Endothelial cell of umbilical vein (primary cell): ENCODE measurements at regions not wholly inside any gene's neighbourhood (a gene's known extent, or its start where the extent isn't known, plus 50 kb on each side); places are given as distances from the start of the nearest gene placed in this dataset.

ENCODE experiments used
- BruUV-seq: library from RNA; stranded (reverse); fragments of 400-500 nt; replicated peaks from 2 replicates; lab custom pipeline; 2021; lab: Mats Ljungman, UMichigan
- CTCF ChIA-PET: fragments of 300-600, 350-600 bp; sonication (Branson Sonifier 250); formaldehyde crosslinking; loops from one replicate; lab custom pipeline; 2021; ENCODE audit warnings: antibody characterized with exemption, inconsistent platforms; lab: Charles Lee
- POLR2A ChIA-PET: fragments of 300-600, 350-600 bp; sonication (Branson Sonifier 250); formaldehyde crosslinking; loops from one replicate; lab custom pipeline; 2021; ENCODE audit warnings: antibody characterized with exemption, inconsistent platforms; lab: Charles Lee
- DNase-seq: peaks from one replicate; pipeline ENCODE4 v3.0.0-alpha.2; 2011; ENCODE audit warnings: low read depth, low spot score
- FAIRE-seq: peaks from 2 replicates; lab custom pipeline; 2011; peaks lifted over from hg19 to GRCh38; lab: Jason Lieb, UNC
- H2AFZ ChIP-seq: 2 replicates; pipeline ENCODE4 v1.6.0; 2012; ENCODE audit warnings: low read depth, low read length, control low read depth, inconsistent platforms
- H3K27ac ChIP-seq: 2 replicates; pipeline ENCODE4 v1.5.1; 2011; ENCODE audit warnings: low read depth, mild to moderate bottlenecking, control low read depth, low read length, moderate library complexity; ENCODE audit not compliant: insufficient read depth
- H3K27me3 ChIP-seq, 2 experiments: 2 replicates each; pipeline versions ENCODE4 v1.6.0 to v1.6.1; 2011; ENCODE audit warnings: low read length in 2 of 2, mixed read lengths in 1 of 2; ENCODE audit not compliant: control insufficient read depth in 2 of 2, insufficient read depth in 2 of 2
- H3K36me3 ChIP-seq, 2 experiments: 2 replicates in 1 of 2; 3 replicates in 1 of 2; pipeline ENCODE4 v1.5.1; 2011; ENCODE audit warnings: low read length in 2 of 2, mild to moderate bottlenecking in 1 of 2, moderate library complexity in 1 of 2; ENCODE audit not compliant: control insufficient read depth in 2 of 2, insufficient read depth in 2 of 2; ENCODE audit errors: extremely low read depth in 1 of 2
- H3K4me1 ChIP-seq: 3 replicates; pipeline ENCODE4 v1.5.1; 2011; ENCODE audit warnings: mild to moderate bottlenecking, low read length; ENCODE audit not compliant: control insufficient read depth, insufficient read depth; ENCODE audit errors: extremely low read depth
- H3K4me2 ChIP-seq: 2 replicates; pipeline ENCODE4 v1.6.1; 2011; ENCODE audit warnings: low read length, control low read depth, mixed read lengths; ENCODE audit not compliant: insufficient read depth
- H3K4me3 ChIP-seq, 3 experiments: fragments of 200-600 bp in 1 of 3; sonication (generic), shearing (Covaris generic) in 1 of 3; replicated peaks in 1 of 3; 2 replicates each; pipeline ENCODE4 v1.5.1; 2011 to 2016; ENCODE audit warnings: control low read depth in 3 of 3, low read length in 3 of 3, mild to moderate bottlenecking in 2 of 3, inconsistent platforms in 1 of 3, low read depth in 1 of 3, moderate library complexity in 1 of 3; ENCODE audit not compliant: insufficient read depth in 1 of 3
- H3K79me2 ChIP-seq: 2 replicates; pipeline ENCODE4 v1.6.0; 2012; ENCODE audit warnings: low read length, inconsistent platforms; ENCODE audit not compliant: control insufficient read depth, insufficient read depth
- H3K9ac ChIP-seq: replicated peaks from 2 replicates; pipeline ENCODE3; 2011; ENCODE audit warnings: low read length, control low read depth; ENCODE audit not compliant: insufficient read depth; ENCODE audit errors: extremely low read depth
- H3K9me1 ChIP-seq: replicated peaks from 3 replicates; pipeline ENCODE4 v1.6.0; 2011; ENCODE audit warnings: mild to moderate bottlenecking, low read length; ENCODE audit not compliant: control insufficient read depth, insufficient read depth; ENCODE audit errors: extremely low read depth
- H3K9me3 ChIP-seq: replicated peaks from 2 replicates; pipeline ENCODE4 v1.5.1; 2012; ENCODE audit warnings: low read length, inconsistent platforms; ENCODE audit not compliant: control insufficient read depth, insufficient read depth
- H4K20me1 ChIP-seq: replicated peaks from 2 replicates; pipeline ENCODE3; 2011; ENCODE audit warnings: mild to moderate bottlenecking, low read length; ENCODE audit not compliant: control insufficient read depth, insufficient read depth; ENCODE audit errors: extremely low read depth
- CTCF ChIP-seq, 2 donors: IDR thresholded peaks; 1 replicate in 1 of 2; 2 replicates in 1 of 2; pipeline ENCODE4 v1.5.1; 2011; ENCODE audit warnings: low read length in 2 of 2, mild to moderate bottlenecking in 2 of 2, moderate library complexity in 2 of 2, control low read depth in 1 of 2, inconsistent platforms in 1 of 2, low read depth in 1 of 2; ENCODE audit not compliant: insufficient read depth in 1 of 2; ENCODE audit errors: extremely low read depth in 1 of 2
- EZH2 ChIP-seq: IDR thresholded peaks from 2 replicates; pipeline ENCODE4 v1.6.1; 2012; ENCODE audit warnings: borderline replicate concordance, low read depth, mild to moderate bottlenecking, moderate library complexity, low read length, inconsistent platforms; ENCODE audit not compliant: severe bottlenecking
- FOS ChIP-seq: IDR thresholded peaks from 2 replicates; pipeline ENCODE4 v1.6.1; 2011; ENCODE audit warnings: mild to moderate bottlenecking, low read length, moderate library complexity, borderline replicate concordance; ENCODE audit not compliant: insufficient read depth
- GATA2 ChIP-seq: IDR thresholded peaks from 2 replicates; pipeline ENCODE4 v1.7.0; 2011; ENCODE audit warnings: low read depth, mild to moderate bottlenecking, moderate library complexity, mixed read lengths, low read length; ENCODE audit not compliant: insufficient read length, insufficient read depth
- JUN ChIP-seq: IDR thresholded peaks from 2 replicates; pipeline ENCODE4 v1.6.1; 2011; ENCODE audit warnings: borderline replicate concordance, low read depth; ENCODE audit not compliant: insufficient read length, insufficient read depth
- MAX ChIP-seq: IDR thresholded peaks from 2 replicates; pipeline ENCODE4 v1.6.1; 2011; ENCODE audit not compliant: insufficient read depth, insufficient read length
- MYC ChIP-seq: IDR thresholded peaks from one replicate; pipeline ENCODE4 v1.6.1; 2011; ENCODE audit warnings: mild to moderate bottlenecking, low read depth, low read length
- POLR2A ChIP-seq: IDR thresholded peaks from 2 replicates; pipeline ENCODE4 v1.6.1; 2012; ENCODE audit warnings: low read depth, mild to moderate bottlenecking, control low read depth, low read length
- POLR2AphosphoS5 ChIP-seq: IDR thresholded peaks from 2 replicates; pipeline ENCODE4 v1.6.1; 2012; ENCODE audit warnings: low read depth, mild to moderate bottlenecking, control low read depth, low read length, moderate library complexity; ENCODE audit not compliant: insufficient read depth
- dilution Hi-C: fragments of 300-500 bp; cut with MboI; formaldehyde crosslinking; loops from one replicate; pipeline ENCODE4 v1.15.0; 2019; ENCODE audit warnings: low sequenced_read_pairs; ENCODE audit not compliant: extremely low pct_ligation_motif_present
- intact Hi-C: fragments of 100-400 bp; cut with micrococcal nuclease; formaldehyde crosslinking; loops from one replicate; pipeline ENCODE4 v1.10.0; 2022

GRCh38 chr1:5649795-5650194, 342.4 kb downstream of the NPHP4 start:
- H3K36me3 ChIP-seq: no peaks in the 10 kb centered on the region

More at GRCh38 chr1:5649795-5650194, 342.4 kb downstream of the NPHP4 start:
- no peak overlapping the region for H2AFZ ChIP-seq
- TF ChIP-seq GATA2 (no peak), EZH2 (no peak), MAX (no peak), JUN (no peak), CTCF (IDR thresholded peaks at IDR 0.05; ENCODE audit: extremely low read depth in 1 of 2, insufficient read depth in 1 of 2, low read depth in 1 of 2, low read length in 2 of 2) (no peak), FOS (no peak), MYC (no peak), POLR2A (no peak), POLR2AphosphoS5 (no peak)
- DNase-seq (no peak), FAIRE-seq (no peak)
- H3K4me2 ChIP-seq: no peak overlapping the region
- no peaks in the 10 kb centered on the region for H3K9me3 ChIP-seq
- BruUV-seq: no TSS peak
- H3K79me2 ChIP-seq: no peaks in the 10 kb centered on the region
- no peaks in the 10 kb centered on the region for H3K9me1 ChIP-seq
- POLR2A ChIA-PET: no interaction called here
- no peak overlapping the region for H3K27ac ChIP-seq
- no peaks in the 10 kb centered on the region for H4K20me1 ChIP-seq
- dilution Hi-C loops (no loop called here), intact Hi-C loops (no loop called here)
- no peak overlapping the region for H3K9ac ChIP-seq
- no peaks in the 10 kb centered on the region for H3K27me3 ChIP-seq
- no peaks in the 10 kb centered on the region for H3K4me1 ChIP-seq
- CTCF ChIA-PET: no interaction called here
- no peak overlapping the region for H3K4me3 ChIP-seq
